GM21619 (cell line): ENCODE measurements at regions not wholly inside any gene's neighbourhood (a gene's known extent, or its start where the extent isn't known, plus 50 kb on each side); places are given as distances from the start of the nearest gene placed in this dataset.
"Not testable (repeated sequence)": the region's sequence is repeated elsewhere in the genome, so short reads cannot be mapped to it uniquely, and the experiment has no call there.

Experiments used
- ATAC-seq: cut with Tn5 transposase; IDR thresholded peaks from one replicate; pipeline ENCODE4 v1.9.1; 2021; ENCODE audit not compliant: unreplicated experiment

- ATAC-seq, result no peak
Measured at GRCh38 chr6:10184371-10185227, 230.3 kb downstream of the TFAP2A start.

DNA sequence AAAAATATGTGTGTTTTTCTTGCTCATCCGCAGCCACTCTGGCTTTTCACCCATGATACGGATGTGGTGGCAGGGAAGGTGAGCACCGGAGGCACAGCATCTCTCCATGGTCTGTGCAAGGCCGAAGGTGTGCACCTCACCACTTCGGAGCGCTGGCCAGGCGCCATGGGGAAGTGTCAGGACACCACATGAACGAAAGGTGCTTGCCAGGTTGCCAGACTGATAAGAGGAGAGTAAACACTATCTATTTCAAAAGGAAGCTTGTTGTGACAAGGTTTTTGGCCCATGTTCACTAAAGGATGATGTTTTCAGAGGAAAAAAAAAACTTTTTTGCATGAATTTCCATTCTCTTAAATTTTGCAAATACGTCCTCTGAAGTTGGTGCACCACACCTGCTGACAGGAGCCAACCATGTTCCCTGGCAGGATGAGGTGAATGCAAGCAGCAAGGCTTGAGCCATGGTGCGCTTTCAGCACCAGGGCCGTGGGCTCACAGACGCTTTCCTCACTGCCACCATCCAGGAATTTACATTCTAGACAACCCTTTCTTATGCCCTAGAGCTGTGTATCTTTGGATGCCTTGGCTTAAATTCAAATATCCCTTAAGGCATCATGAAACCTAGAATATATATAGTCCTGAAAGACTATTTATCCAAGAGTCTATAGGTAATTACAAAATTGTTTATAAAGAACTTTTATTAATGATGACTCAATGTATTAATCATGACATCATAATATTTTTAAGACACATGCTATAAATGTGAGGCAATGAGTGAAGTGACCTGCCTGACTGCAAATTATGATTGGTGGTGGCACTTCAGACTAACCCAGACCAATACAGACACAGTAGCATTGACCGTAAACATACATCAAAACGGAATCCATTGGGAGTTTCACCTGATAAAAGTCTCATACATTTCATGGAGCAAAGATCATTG is 234.5 kb downstream of the TFAP2A start:
- no peak for ATAC-seq

GRCh38 chr6:10177704-10178103 is 237.2 kb downstream of the TFAP2A start:
- no peak for ATAC-seq

- ATAC-seq, result no peak
Measured at GRCh38 chr6:10175362-10175761, 239.5 kb downstream of the TFAP2A start.

- no peak for ATAC-seq
Measured at GRCh38 chr6:10174761-10175160, 240.1 kb downstream of the TFAP2A start.

DNA sequence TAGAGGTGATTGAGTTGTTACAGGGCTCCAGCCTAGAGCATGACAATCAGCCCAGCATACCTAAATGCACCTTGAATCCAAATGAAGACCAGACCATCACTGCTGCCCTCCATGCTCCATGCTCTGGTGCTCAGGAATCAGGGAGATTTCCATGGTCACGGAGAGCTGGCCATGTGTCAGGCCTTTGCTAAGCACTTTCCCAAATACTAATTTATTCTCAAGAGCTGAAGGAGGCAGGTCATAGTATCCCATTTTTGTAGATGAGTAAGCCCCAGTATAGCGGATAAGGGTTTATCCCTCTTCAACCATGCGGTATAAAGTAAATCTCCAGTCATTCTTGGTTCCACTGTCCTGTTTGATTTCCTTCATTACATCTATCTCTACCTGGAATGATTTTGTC is 240.8 kb downstream of the TFAP2A start:
- no peak for ATAC-seq

GRCh38 chr6:10171706-10172105 is 243.2 kb downstream of the TFAP2A start:
- not testable (repeated sequence) for ATAC-seq

DNA sequence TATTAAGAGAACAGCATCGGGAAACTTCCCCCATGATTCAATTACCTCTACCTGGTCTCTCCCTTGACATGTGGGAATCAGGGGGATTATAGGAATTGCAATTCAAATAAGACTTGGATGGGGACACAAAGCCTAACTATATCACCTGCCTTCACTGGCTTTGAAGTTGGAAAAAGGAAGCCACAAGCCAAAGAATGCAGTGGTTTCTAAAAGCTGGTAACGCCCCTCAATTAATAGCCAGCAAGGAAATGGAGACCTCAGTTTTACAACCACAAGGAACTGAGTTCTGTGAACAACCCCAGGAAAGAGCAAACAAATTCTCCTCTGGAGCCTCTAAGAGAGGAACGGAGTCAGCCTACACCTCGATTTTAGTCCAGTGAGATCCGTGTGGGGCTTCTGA is 244.1 kb downstream of the TFAP2A start:
- no peak for ATAC-seq

DNA sequence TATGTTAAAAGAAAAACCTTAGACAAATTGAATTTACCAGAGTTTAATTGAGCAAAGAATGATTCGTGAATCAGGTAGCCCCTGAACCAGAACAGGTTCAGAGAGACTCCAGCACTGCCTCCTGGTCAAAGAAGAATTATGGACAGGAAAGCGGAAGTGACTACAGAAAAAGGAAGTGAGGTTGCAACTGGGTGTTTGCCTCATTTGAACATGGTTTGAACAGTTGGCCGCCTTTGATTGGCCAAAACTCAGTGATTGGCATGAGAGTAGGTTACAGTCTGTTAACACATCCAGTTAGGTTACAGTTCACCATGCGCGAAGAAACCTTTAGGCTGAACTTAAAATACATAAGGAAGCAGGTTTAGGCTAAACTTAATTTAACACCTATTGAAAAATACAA is 248.8 kb downstream of the TFAP2A start:
- ATAC-seq, result no peak

GRCh38 chr6:10163203-10163962 is 251.5 kb downstream of the TFAP2A start:
- no peak for ATAC-seq

- no peak for ATAC-seq
Measured at GRCh38 chr6:10156875-10157274, 258.0 kb downstream of the TFAP2A start.

DNA sequence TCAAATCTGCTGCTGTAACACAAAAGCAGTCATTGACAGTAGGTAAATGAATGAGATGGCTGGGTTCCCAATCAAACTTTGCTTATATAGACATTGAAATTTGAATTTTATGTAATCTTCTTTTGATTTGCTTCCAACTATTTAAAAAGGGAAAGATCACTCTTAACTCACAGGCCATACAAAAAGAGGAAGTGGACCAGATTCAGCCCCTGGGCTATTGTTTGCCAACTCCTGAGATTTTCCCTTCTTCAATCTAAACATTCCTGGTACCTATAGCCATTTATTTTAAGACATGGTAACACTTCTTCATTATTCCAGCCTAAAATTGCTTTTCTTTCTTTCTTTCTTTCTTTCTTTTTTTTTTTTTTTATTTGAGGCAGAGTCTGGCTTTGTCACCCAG is 260.6 kb downstream of the TFAP2A start:
- no peak for ATAC-seq

- no peak for ATAC-seq
Measured at GRCh38 chr6:10151144-10151915, 263.5 kb downstream of the TFAP2A start.

- ATAC-seq, result no peak
Measured at GRCh38 chr6:10149603-10150002, 265.3 kb downstream of the TFAP2A start.

- ATAC-seq, result peak; percentile 98
Measured at GRCh38 chr6:10146715-10147451, 268.0 kb downstream of the TFAP2A start.

DNA sequence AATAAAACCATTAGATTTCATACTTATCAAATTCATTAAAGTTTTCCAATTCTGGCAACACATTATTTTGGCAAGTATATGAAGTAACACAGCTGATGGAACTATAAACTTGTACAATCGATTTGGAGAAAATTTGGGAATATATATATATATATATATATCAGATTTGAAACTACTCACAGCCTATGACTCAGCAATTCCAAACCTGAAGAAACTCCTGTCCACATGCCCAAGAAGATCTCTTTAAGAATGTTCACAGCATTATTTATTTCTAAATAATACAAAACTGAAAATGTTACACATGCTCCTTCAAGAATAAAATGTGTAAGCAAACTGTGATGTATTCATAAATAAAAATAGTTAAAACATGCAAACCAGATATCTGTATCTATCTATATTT is 270.1 kb downstream of the TFAP2A start:
- ATAC-seq, result no peak

- no peak for ATAC-seq
Measured at GRCh38 chr6:10141746-10142443, 273.0 kb downstream of the TFAP2A start.

GRCh38 chr6:10140824-10141223 is 274.1 kb downstream of the TFAP2A start:
- no peak for ATAC-seq

- ATAC-seq, result no peak
Measured at GRCh38 chr6:10140136-10140535, 274.7 kb downstream of the TFAP2A start.
